GM19043 (cell line): ENCODE measurements at regions not wholly inside any gene's neighbourhood (a gene's known extent, or its start where the extent isn't known, plus 50 kb on each side); places are given as distances from the start of the nearest gene placed in this dataset.
"Not testable (repeated sequence)": the region's sequence is repeated elsewhere in the genome, so short reads cannot be mapped to it uniquely, and the experiment has no call there.

ENCODE experiments used
- ATAC-seq: cut with Tn5 transposase; IDR thresholded peaks from one replicate; pipeline ENCODE4 v1.9.1; 2021; ENCODE audit warnings: low read depth; ENCODE audit not compliant: unreplicated experiment

- ATAC-seq = no peak
These were observed 252.8 kb downstream of the ZIC1 start for GRCh38 chr3:147661916-147662315.

- no peak for ATAC-seq
These were observed 253.5 kb downstream of the ZIC1 start for GRCh38 chr3:147662705-147663104.

GRCh38 chr3:147669077-147669476 lies 259.9 kb downstream of the ZIC1 start:
- ATAC-seq = no peak

- no peak for ATAC-seq
These were observed 262.9 kb downstream of the ZIC1 start for GRCh38 chr3:147672035-147672434.

- no peak for ATAC-seq
These were observed 263.3 kb downstream of the ZIC1 start for GRCh38 chr3:147672436-147672835.

- ATAC-seq = no peak
These were observed 266.6 kb downstream of the ZIC1 start for GRCh38 chr3:147675761-147676160.

GRCh38 chr3:147680837-147681483 lies 271.8 kb downstream of the ZIC1 start:
- ATAC-seq = no peak

GRCh38 chr3:147688868-147689267 lies 279.7 kb downstream of the ZIC1 start:
- no peak for ATAC-seq

GRCh38 chr3:147699175-147699838 lies 290.1 kb downstream of the ZIC1 start:
- no peak for ATAC-seq

- no peak for ATAC-seq
These were observed 292.0 kb downstream of the ZIC1 start for GRCh38 chr3:147701195-147701594.

- ATAC-seq = no peak
These were observed 293.3 kb downstream of the ZIC1 start for GRCh38 chr3:147702509-147702908.

- no peak for ATAC-seq
These were observed 296.5 kb downstream of the ZIC1 start for GRCh38 chr3:147705651-147706051.

- not testable (repeated sequence) for ATAC-seq
These were observed 301.6 kb downstream of the ZIC1 start for GRCh38 chr3:147710753-147711152.

GRCh38 chr3:147712357-147712756 lies 303.2 kb downstream of the ZIC1 start:
- ATAC-seq = no peak

GRCh38 chr3:147712758-147713157 lies 303.6 kb downstream of the ZIC1 start:
- ATAC-seq = not testable (repeated sequence)

GRCh38 chr3:147713234-147714133 lies 304.3 kb downstream of the ZIC1 start:
- ATAC-seq = no peak

- no peak for ATAC-seq
These were observed 320.5 kb downstream of the ZIC1 start for GRCh38 chr3:147729641-147730040.

- no peak for ATAC-seq
These were observed 321.1 kb downstream of the ZIC1 start for GRCh38 chr3:147730284-147730683.

- no peak for ATAC-seq
These were observed 324.1 kb downstream of the ZIC1 start for GRCh38 chr3:147733217-147733616.

- no peak for ATAC-seq
These were observed 326.5 kb downstream of the ZIC1 start for GRCh38 chr3:147735616-147736015.

- no peak for ATAC-seq
These were observed 327.1 kb downstream of the ZIC1 start for GRCh38 chr3:147736226-147736625.
